ENCODE measurements at regions not wholly inside any gene's neighbourhood (a gene's known extent, or its start where the extent isn't known, plus 50 kb on each side); places are given as distances from the start of the nearest gene placed in this dataset.
"Not testable (repeated sequence)": the region's sequence is repeated elsewhere in the genome, so short reads cannot be mapped to it uniquely, and the experiment has no call there.

DNA sequence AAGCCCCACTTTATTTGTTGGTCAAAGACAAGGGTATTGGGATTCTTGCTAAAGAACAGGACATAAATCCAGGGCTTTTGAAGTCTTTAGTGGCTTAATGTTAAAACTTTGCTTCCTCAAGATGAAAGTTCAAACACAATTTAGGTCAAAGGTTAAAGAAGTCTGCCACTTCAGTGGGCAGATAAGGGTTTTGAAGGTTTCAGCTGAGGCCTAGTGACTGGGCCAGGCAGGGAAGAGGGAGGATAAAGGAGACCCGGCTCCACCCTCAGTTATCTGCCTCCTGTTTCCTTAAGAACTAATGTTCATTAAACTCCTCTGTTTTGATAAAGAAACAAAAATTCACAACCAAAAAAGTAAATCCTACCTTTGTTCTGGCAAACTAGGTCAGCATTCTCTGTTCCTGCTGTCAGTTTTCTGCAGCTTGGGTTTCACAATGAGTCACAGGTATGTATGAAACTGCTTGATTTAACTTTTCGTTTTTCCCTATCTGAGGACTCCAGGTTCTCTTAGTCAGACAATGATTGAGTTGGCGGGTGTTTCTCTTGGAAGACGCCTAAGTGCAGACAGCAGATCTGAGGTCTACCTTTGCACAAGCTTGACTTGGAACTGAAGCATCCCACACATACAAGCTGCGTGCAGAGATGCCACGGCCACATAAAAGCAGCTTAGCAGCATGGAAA lies 208.3 kb downstream of the EXOC5 start:
- Histone ChIP-seq H3K27me3 (ENCODE audit: insufficient read depth, low read length) (no peaks in the 10 kb centered on the region), H3K9me3 (ENCODE audit: insufficient read depth, low read depth, low read length) (no peaks in the 10 kb centered on the region), H3K36me3 (ENCODE audit: insufficient read depth, low read length) (no peaks in the 10 kb centered on the region), H3K4me3 (ENCODE audit: low read length) (no peak overlapping the region), H3K27ac (ENCODE audit: low read depth, low read length) (no peak overlapping the region), H3K4me1 (ENCODE audit: insufficient read depth, low read length) (peaks cover 48% of the 10 kb centered on the region), H3K9ac (ENCODE audit: low read depth, low read length) (no peak overlapping the region)
- 78% methylated on average over 5 of the region's 6 CpGs for whole genome bisulfite sequencing

- WGBS = 86% methylated on average over 7 of the region's 7 CpGs
- Histone ChIP-seq H3K27me3 (ENCODE audit: insufficient read depth, low read length) (no peaks in the 10 kb centered on the region), H3K9me3 (ENCODE audit: insufficient read depth, low read depth, low read length) (no peaks in the 10 kb centered on the region), H3K36me3 (ENCODE audit: insufficient read depth, low read length) (no peaks in the 10 kb centered on the region), H3K4me3 (ENCODE audit: low read length) (no peak overlapping the region), H3K9ac (ENCODE audit: low read depth, low read length) (no peak overlapping the region), H3K27ac (ENCODE audit: low read depth, low read length) (no peak overlapping the region), H3K4me1 (ENCODE audit: insufficient read depth, low read length) (peaks cover 39% of the 10 kb centered on the region)
Measured at GRCh38 chr14:57058319-57058718, 210.4 kb downstream of the EXOC5 start.

DNA sequence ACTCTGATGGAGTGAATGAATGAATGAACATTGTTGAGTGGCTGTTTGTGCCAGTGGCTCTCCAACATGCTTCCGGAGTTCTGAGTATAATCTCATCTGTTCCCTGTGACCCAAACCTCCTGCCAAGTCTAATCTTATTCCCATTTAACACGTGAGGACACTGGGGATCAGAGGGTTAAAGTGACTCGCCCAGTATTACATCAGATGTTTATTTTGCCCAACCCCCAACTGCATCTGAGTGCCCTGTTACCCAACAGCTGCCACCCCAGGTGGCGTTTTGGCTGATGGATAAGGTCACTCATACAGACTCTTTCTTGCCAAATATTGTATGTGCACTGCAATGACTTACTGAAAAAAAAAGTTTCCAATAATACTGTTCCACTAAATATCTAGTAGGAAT lies 210.9 kb downstream of the EXOC5 start:
- no peaks in the 10 kb centered on the region for H3K27me3 ChIP-seq (ENCODE audit: insufficient read depth, low read length)
- H3K27ac ChIP-seq (ENCODE audit: low read depth, low read length) = no peak overlapping the region
- WGBS = 53% methylated on average over 4 of the region's 4 CpGs
- H3K9me3 ChIP-seq (ENCODE audit: insufficient read depth, low read depth, low read length) = no peaks in the 10 kb centered on the region
- no peak overlapping the region for H3K9ac ChIP-seq (ENCODE audit: low read depth, low read length)
- no peak overlapping the region for H3K4me3 ChIP-seq (ENCODE audit: low read length)
- H3K36me3 ChIP-seq (ENCODE audit: insufficient read depth, low read length) = no peaks in the 10 kb centered on the region
- peaks cover 42% of the 10 kb centered on the region for H3K4me1 ChIP-seq (ENCODE audit: insufficient read depth, low read length)

DNA sequence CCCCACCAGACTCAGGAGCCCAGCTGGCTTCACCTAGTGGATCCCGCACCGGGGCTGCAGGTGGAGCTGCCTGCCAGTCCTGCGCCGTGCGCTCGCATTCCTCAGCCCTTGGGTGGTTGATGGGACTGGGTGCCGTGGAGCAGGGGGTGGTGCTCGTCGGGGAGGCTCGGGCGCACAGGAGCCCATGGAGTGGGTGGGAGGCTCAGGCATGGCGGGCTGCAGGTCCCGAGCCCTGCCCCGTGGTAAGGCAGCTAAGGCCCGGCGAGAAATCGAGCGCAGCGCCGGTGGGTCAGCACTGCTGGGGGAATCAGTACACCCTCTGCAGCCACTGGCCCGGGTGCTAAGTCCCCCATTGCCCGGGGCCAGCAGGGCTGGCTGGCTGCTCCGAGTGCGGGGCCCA lies 212.2 kb downstream of the EXOC5 start:
- not testable (repeated sequence) for H3K36me3 ChIP-seq (ENCODE audit: insufficient read depth, low read length); H3K27ac ChIP-seq (ENCODE audit: low read depth, low read length); H3K4me3 ChIP-seq (ENCODE audit: low read length); H3K27me3 ChIP-seq (ENCODE audit: insufficient read depth, low read length); H3K9me3 ChIP-seq (ENCODE audit: insufficient read depth, low read depth, low read length); H3K9ac ChIP-seq (ENCODE audit: low read depth, low read length)
- WGBS = 94% methylated on average over 24 of the region's 24 CpGs
- peaks cover 42% of the 10 kb centered on the region for H3K4me1 ChIP-seq (ENCODE audit: insufficient read depth, low read length)

GRCh38 chr14:57052705-57053302 lies 215.9 kb downstream of the EXOC5 start:
- Histone ChIP-seq H3K27me3 (ENCODE audit: insufficient read depth, low read length) (no peaks in the 10 kb centered on the region), H3K9me3 (ENCODE audit: insufficient read depth, low read depth, low read length) (no peaks in the 10 kb centered on the region), H3K27ac (ENCODE audit: low read depth, low read length) (no peak overlapping the region), H3K4me1 (ENCODE audit: insufficient read depth, low read length) (peaks cover 15% of the 10 kb centered on the region), H3K36me3 (ENCODE audit: insufficient read depth, low read length) (no peaks in the 10 kb centered on the region), H3K9ac (ENCODE audit: low read depth, low read length) (no peak overlapping the region), H3K4me3 (ENCODE audit: low read length) (no peak overlapping the region)
- WGBS = 100% methylated on average over 1 of the region's 3 CpGs

DNA sequence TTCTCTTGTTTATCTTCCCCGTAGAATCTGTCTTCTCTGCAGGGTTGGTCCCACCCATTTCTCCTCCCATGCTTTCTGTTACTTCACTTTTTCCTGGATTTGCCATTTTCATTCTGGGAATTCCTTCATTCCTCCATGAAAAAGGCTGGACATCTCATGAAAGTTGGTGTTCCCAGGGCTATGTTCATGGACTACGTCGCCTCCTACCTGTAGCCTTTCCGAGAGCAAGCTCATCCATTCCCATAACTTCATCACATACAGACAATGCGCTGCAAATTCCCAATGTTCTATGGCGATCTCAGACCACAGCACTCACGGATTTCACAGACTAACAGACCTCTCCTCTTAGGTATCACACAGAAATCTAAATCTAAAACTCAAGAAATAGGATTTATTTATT lies 217.1 kb downstream of the EXOC5 start:
- Histone ChIP-seq H3K9me3 (ENCODE audit: insufficient read depth, low read depth, low read length) (no peaks in the 10 kb centered on the region), H3K27me3 (ENCODE audit: insufficient read depth, low read length) (no peaks in the 10 kb centered on the region), H3K4me3 (ENCODE audit: low read length) (no peak overlapping the region), H3K4me1 (ENCODE audit: insufficient read depth, low read length) (0 out of 2 replicates have a peak, but pooled peaks cover 8% of the 10 kb centered on the region), H3K27ac (ENCODE audit: low read depth, low read length) (no peak overlapping the region), H3K9ac (ENCODE audit: low read depth, low read length) (no peak overlapping the region), H3K36me3 (ENCODE audit: insufficient read depth, low read length) (no peaks in the 10 kb centered on the region)
- 83% methylated on average over 7 of the region's 7 CpGs for WGBS

GRCh38 chr14:57049848-57050247 lies 218.9 kb downstream of the EXOC5 start:
- no peak overlapping the region for H3K4me3 ChIP-seq (ENCODE audit: low read length)
- no peak overlapping the region for H3K27ac ChIP-seq (ENCODE audit: low read depth, low read length)
- H3K9ac ChIP-seq (ENCODE audit: low read depth, low read length) = no peak overlapping the region
- H3K9me3 ChIP-seq (ENCODE audit: insufficient read depth, low read depth, low read length) = no peaks in the 10 kb centered on the region
- H3K27me3 ChIP-seq (ENCODE audit: insufficient read depth, low read length) = no peaks in the 10 kb centered on the region
- no peaks in the 10 kb centered on the region for H3K36me3 ChIP-seq (ENCODE audit: insufficient read depth, low read length)
- 0 out of 2 replicates have a peak, but pooled peaks cover 8% of the 10 kb centered on the region for H3K4me1 ChIP-seq (ENCODE audit: insufficient read depth, low read length)
- WGBS = 75% methylated on average over 1 of the region's 1 CpG

- H3K9ac ChIP-seq (ENCODE audit: low read depth, low read length) = no peak overlapping the region
- H3K9me3 ChIP-seq (ENCODE audit: insufficient read depth, low read depth, low read length) = no peaks in the 10 kb centered on the region
- WGBS = 86% methylated on average over 4 of the region's 4 CpGs
Measured at GRCh38 chr14:57046175-57046574, 222.5 kb downstream of the EXOC5 start.

DNA sequence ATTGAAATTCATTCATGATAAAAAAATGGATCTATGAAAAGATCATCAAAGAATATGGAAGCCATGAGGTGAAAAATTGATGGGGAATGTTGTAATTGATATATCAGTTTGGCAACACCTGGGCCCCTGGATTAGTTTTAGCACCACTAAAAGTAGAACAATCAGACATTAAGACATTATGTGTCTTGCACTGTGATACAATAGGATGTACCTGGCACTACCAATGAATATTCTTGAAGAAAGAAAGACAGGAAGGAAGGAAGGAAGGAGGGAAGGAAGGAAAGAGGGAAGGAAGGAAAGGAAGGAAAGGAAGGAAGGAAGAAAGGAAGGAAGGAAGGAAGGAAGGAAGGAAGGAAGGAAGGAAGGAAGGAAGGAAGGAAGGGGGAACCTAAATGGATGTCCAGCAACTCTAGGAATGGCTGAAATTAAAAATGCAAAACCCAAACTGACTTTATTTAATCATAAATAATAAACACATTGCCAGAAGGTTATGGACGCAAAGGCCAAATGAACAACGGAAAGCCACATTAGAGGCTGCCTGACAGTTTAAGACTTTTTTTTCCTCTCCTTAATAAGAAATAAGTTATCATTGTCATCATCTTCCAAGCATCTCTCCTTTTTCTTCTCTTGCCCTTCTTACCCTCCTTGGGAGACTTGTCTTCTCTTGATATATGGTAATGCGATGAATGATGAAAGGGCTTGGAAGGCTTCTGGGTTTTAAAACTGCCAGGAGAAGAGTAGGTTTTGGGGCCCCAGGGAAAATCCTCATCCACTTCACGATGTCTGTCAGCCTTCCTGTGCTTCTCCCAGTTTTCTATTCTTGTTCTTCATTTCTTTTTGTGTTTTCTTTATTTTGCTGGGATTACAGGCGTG lies 224.4 kb downstream of the EXOC5 start:
- H3K27me3 ChIP-seq (ENCODE audit: insufficient read depth, low read length); H3K9ac ChIP-seq (ENCODE audit: low read depth, low read length); H3K4me3 ChIP-seq (ENCODE audit: low read length); H3K4me1 ChIP-seq (ENCODE audit: insufficient read depth, low read length); H3K9me3 ChIP-seq (ENCODE audit: insufficient read depth, low read depth, low read length); H3K36me3 ChIP-seq (ENCODE audit: insufficient read depth, low read length); H3K27ac ChIP-seq (ENCODE audit: low read depth, low read length): not testable (repeated sequence)
- WGBS = 93% methylated on average over 3 of the region's 5 CpGs

More at GRCh38 chr14:57046175-57046574, 222.5 kb downstream of the EXOC5 start:
- Histone ChIP-seq H3K36me3 (ENCODE audit: insufficient read depth, low read length) (no peaks in the 10 kb centered on the region), H3K27me3 (ENCODE audit: insufficient read depth, low read length) (no peaks in the 10 kb centered on the region), H3K4me3 (ENCODE audit: low read length) (no peak overlapping the region), H3K4me1 (ENCODE audit: insufficient read depth, low read length) (0 out of 2 replicates have a peak, but pooled peaks cover 5% of the 10 kb centered on the region), H3K27ac (ENCODE audit: low read depth, low read length) (no peak overlapping the region)

DNA sequence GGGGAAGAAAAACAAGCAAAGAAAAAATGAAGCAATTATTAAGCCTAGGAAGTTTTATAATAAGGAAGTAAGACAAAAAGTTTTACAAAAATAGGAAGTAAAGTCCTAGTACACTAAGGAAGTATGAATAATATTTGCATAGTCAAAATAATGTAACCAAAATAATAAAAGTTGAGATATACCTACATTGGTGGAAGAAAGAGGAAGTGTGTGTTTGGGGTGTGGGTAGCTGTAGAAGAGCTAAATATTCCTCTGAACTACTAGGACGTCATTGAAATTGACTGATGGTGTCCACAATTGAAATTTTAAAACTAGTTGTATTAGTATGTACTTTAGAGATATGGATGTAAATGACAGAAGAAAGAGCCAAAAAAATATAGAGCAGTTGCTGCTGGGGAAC lies 228.4 kb upstream of the OTX2 start:
- WGBS = 93% methylated on average over 1 of the region's 1 CpG
- H3K27ac ChIP-seq (ENCODE audit: low read depth, low read length) = no peak overlapping the region
- no peak overlapping the region for H3K9ac ChIP-seq (ENCODE audit: low read depth, low read length)
- H3K4me3 ChIP-seq (ENCODE audit: low read length) = no peak overlapping the region
- no peaks in the 10 kb centered on the region for H3K4me1 ChIP-seq (ENCODE audit: insufficient read depth, low read length)
- H3K36me3 ChIP-seq (ENCODE audit: insufficient read depth, low read length) = no peaks in the 10 kb centered on the region
- H3K27me3 ChIP-seq (ENCODE audit: insufficient read depth, low read length) = no peaks in the 10 kb centered on the region
- no peaks in the 10 kb centered on the region for H3K9me3 ChIP-seq (ENCODE audit: insufficient read depth, low read depth, low read length)

- Histone ChIP-seq H3K9me3 (ENCODE audit: insufficient read depth, low read depth, low read length) (peaks cover 9% of the 10 kb centered on the region; the same call in 1 of the 2 replicates), H3K27me3 (ENCODE audit: insufficient read depth, low read length) (no peaks in the 10 kb centered on the region), H3K36me3 (ENCODE audit: insufficient read depth, low read length) (no peaks in the 10 kb centered on the region), H3K9ac (ENCODE audit: low read depth, low read length) (no peak overlapping the region), H3K27ac (ENCODE audit: low read depth, low read length) (no peak overlapping the region), H3K4me3 (ENCODE audit: low read length) (no peak overlapping the region), H3K4me1 (ENCODE audit: insufficient read depth, low read length) (peaks cover 12% of the 10 kb centered on the region)
- WGBS = 94% methylated on average over 1 of the region's 1 CpG
Measured at GRCh38 chr14:57031474-57031873, 221.2 kb upstream of the OTX2 start.

All from HUES64 (cell line).